VCaP (cell line): ENCODE measurements at regions not wholly inside any gene's neighbourhood (a gene's known extent, or its start where the extent isn't known, plus 50 kb on each side); places are given as distances from the start of the nearest gene placed in this dataset.

Experiments
- H3K27ac ChIP-seq: fragments of 450-650 bp; 2 replicates; pipeline ENCODE4 v1.5.1; 2017
- CTCF ChIP-seq: fragments of 450-650 bp; conservative IDR thresholded peaks from 2 replicates; pipeline ENCODE4 v1.5.1; 2017; ENCODE audit warnings: mild to moderate bottlenecking, moderate library complexity

GRCh38 chr13:56299650-56300049 is 841.1 kb upstream of the PRR20A start:
- no peak overlapping the region for H3K27ac ChIP-seq
- no peak for TF ChIP-seq CTCF

- no peak overlapping the region for H3K27ac ChIP-seq
- TF ChIP-seq CTCF = no peak
Measured at GRCh38 chr13:56314765-56315164, 826.0 kb upstream of the PRR20A start.

- H3K27ac ChIP-seq = no peak overlapping the region
- TF ChIP-seq CTCF = no peak
Measured at GRCh38 chr13:56317841-56318240, 822.9 kb upstream of the PRR20A start.

- H3K27ac ChIP-seq = no peak overlapping the region
- no peak for TF ChIP-seq CTCF
Measured at GRCh38 chr13:56332671-56333070, 808.0 kb upstream of the PRR20A start.

GRCh38 chr13:56335775-56336174 is 804.9 kb upstream of the PRR20A start:
- H3K27ac ChIP-seq = no peak overlapping the region
- no peak for TF ChIP-seq CTCF

- TF ChIP-seq CTCF = no peak
- no peak overlapping the region for H3K27ac ChIP-seq
Measured at GRCh38 chr13:56338421-56338820, 802.3 kb upstream of the PRR20A start.

- H3K27ac ChIP-seq = no peak overlapping the region
Measured at GRCh38 chr13:56347014-56347413, 793.7 kb upstream of the PRR20A start.

More at GRCh38 chr13:56347014-56347413, 793.7 kb upstream of the PRR20A start:
- no peak for TF ChIP-seq CTCF
